ENCODE measurements at regions not wholly inside any gene's neighbourhood (a gene's known extent, or its start where the extent isn't known, plus 50 kb on each side); places are given as distances from the start of the nearest gene placed in this dataset.
A peak's percentile ranks its signal among the peaks of the same experiment; 100 is the strongest.

DNA sequence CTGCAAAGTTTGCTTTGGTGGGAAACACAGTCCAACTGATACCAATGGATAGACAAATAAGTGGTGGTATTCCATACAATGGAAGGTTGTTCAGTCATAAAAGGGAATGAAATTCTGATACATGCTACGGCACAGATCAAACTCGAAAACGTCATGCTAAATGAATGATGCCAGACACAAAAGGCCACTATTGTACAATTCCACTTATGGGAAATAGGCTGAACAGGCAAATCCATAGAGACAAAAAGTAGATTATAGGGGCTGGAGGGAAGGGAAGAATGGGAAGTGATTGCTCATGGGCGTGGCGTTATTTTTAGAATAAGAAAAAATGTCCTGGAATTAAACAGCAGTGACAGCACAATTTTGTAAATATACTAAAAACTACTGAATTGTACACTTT lies 66.0 kb upstream of the FOXK1 start:
- DNase-seq = no peak

GRCh38 chr7:4621396-4621795 lies 60.7 kb upstream of the FOXK1 start:
- no peak for DNase-seq

- no peak for DNase-seq
Measured at GRCh38 chr7:4626318-4626845, 55.7 kb upstream of the FOXK1 start.

DNA sequence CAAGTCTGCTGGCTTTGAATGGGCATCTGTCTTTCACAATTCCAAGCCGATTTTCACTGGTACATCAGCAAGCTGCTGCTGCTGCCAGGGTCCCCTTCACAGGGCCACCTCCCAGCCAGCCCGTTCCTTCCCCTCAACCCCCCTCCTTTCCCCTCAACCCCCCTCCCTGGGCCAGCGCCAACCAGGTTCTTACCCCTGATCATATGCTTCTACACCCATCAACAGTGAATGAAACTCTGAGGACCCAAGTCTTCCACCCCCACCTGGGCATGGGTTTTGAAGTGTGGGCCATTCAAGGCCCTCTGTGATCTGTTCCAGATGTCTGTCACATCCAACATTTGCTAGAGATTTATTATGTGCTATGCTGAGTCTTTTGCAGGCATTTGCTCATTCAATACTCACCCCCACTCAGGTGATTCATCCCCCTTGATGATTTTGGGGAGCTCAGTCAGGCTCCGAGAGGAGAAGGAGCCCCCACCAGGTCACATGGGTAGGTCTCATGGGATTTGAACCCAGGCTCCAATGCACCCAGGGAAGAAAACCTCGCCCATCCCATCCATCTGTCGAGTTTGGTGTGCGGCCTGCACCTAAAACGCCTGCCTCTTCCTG lies 52.7 kb upstream of the FOXK1 start:
- DNase-seq = no peak

DNA sequence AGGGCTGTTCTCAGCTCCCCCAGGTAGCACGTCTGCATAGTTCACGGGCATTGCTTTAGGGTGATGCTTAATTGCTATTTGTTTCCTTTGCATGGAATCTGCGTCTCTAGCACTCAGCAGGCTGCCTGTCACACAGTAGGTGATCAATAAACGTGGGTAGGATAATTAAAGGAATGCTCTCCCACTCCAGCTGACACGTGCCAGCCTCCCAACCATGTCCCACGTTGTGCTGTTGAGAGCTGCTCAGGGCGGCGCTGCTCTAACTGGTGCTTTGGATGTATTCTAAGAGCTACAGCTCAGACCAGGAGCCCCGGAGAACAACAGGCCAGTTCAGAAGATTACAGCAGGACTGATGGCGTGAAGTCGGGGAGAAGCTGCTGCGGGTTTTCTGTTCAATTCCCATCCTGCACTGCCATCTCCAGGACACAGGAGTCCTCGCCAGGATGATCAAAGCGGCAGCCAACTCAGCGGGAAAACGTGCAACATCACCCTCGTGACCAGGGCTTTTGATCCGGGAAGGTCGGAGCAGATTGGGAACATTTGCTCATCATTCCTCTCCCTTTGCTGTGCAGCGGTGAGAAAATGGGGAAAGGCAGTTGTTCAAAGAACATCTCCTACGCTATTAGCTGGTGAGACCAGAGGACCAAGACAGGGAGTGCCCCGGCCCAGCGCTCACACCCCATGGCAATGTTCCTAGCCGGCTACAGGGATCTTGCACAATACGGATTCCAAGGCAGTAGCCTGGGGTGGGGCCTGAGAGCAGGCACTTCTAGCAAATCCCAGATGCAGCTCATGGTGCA lies 50.5 kb upstream of the FOXK1 start:
- DNase-seq = peak; percentile 41

All from NCI-H2107 (cell line).